T-helper 2 cell treated with Interferon-gamma antibody and Interleukin-4, amounts not matched to agents 100 ng/mL and 5 ng/mL, for 36 hours (primary cell): ENCODE measurements at regions not wholly inside any gene's neighbourhood (a gene's known extent, or its start where the extent isn't known, plus 50 kb on each side); places are given as distances from the start of the nearest gene placed in this dataset.

ENCODE experiments used
- intact Hi-C: fragments of 100-400 bp; cut with micrococcal nuclease; formaldehyde crosslinking; loops from one replicate; pipeline ENCODE4 v1.15.1; 2023

DNA sequence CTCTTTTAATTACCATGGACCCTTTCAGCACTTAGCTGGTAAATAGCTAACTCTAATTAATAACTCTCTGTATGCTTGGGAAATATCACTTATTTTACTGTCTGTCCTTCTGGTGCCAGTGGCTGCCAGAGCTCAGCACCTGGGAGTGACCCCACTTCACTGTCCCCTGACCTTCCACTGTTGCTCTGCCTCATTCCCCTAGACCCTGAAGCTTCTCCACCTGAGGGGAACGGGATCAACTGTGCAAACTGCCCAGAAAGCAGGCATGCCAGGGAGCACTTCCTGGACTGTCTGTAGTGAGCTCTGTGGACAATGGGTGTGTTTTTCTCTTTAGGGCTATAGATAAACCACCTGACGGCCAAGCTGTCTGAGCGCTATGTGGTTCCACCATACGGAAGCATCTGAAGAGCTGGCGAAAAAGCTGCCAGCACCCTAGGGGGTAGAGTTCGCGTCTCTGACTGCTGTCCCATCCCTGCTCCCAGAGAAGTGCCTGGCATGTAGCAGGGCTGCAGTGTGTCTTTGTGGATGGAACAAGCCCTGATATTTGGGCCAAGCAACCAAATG lies 106.3 kb upstream of the FOXA2 start:
- intact Hi-C loops: loop anchor here (1.0 to 5.0 kb wide), 2 partner anchors 545 to 652 kb away; no protein-coding TSS in a partner anchor

DNA sequence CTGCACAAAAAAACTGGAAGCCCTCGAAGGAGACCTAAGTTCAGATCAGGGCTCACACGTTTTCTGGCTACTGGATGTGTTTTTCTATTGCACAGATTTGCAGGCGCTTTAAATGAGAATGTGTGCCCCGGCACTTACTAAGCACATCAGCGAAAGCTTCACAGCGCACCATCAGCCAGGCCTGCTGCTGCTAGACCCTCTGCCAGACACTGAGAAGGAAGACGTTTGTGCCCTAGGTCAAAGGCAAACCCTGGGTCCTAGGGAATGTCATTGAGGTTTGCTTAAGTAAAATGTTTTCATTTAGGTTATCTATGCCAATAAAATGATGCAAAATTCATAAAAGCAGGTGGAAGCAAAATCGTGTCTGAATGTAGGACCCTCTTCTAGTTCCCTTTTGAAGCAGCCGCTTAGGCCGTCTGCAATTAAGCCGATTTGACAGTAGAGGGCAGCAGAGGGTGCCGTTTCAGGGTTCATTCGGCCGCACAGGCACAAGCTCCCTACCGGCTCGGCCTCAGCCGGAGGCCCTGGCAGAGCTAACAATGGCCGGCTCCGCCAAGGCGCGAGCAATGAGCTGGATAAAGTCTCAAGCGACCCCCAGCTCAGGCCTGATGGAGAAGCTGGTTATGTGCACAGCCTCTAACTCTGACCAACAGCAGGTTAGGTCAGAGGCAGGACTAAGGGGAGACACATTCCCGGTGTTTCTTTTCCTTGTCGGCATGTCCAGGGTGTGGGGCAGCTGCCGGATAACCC lies 107.2 kb upstream of the FOXA2 start:
- intact Hi-C loops: loop anchor here (1.0 to 5.0 kb wide), 2 partner anchors 544 to 651 kb away; no protein-coding TSS in a partner anchor

DNA sequence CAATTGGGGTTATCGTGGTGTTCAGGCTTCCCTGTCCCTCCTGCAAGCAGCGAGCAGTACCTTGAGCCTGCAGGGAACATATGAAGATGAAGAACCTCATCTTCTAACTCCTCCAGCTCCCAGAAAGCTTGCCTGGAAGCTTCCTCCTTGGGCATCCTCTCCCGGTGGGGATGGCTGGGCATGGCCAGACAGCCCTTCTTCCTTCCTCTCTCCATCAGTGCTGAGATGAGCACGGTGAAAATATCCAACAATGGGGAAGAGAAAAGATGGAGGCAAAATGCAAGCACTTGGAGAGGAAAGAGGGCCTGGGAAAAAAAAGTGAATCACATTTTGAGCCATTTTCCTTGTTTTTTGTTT lies 107.7 kb upstream of the FOXA2 start:
- intact Hi-C loops: loop anchor here (5.0 kb wide), 1 partner anchor 650 kb away; no protein-coding TSS in a partner anchor

GRCh38 chr20:22692620-22693019 lies 108.2 kb upstream of the FOXA2 start:
- intact Hi-C loops: loop anchor here (5.0 kb wide), 1 partner anchor 650 kb away; no protein-coding TSS in a partner anchor

- intact Hi-C loops: no loop called here
These were observed 112.4 kb upstream of the FOXA2 start for GRCh38 chr20:22696759-22697158.

DNA sequence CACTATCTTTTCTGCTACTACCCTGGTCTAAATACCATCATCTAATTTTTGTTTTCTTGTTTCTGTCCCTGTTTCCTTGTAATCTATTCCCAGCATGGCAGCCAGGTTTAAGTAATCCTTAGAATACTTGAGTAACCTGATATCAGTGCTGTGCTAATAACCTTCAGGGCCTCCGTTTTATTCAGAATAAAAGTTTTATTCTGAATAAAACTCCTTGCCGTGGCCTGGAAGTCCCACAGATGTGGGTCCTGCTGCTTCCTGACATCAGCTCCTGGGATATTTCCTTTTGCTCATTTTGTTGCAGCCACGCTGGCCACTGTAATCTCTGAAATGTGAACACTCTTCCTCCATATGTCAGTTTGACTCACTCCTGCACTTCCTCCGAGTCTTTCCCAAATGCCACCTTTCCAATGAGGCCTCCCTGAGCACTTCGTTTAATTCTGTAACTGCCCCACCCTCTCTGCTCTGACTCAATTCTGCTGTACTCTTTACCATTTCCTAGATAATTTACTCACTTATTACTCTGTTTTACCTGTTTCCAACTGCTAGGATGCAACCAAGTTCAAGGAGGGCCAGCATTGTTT lies 114.0 kb upstream of the FOXA2 start:
- intact Hi-C loops: no loop called here

- intact Hi-C loops: no loop called here
These were observed 115.0 kb upstream of the FOXA2 start for GRCh38 chr20:22699396-22699795.

DNA sequence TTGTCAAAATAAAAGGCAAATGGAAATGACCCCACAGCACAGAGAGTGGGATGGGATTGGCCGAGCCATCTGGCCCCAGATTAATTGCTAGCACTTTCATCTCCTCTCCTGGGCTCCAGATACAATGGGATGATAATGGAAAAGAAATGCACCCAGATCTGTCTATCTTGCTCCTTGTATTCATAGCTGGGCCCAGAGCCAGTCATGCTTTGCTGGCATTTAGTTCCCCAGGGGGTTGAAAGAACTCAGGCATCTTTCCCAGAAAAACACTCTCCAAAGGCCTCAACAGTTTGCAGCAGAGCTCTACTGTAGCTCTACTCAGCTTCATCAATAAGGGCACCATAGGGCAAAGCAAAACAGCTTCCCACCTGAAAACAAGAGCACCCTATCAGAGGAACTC lies 116.0 kb upstream of the FOXA2 start:
- intact Hi-C loops: no loop called here

DNA sequence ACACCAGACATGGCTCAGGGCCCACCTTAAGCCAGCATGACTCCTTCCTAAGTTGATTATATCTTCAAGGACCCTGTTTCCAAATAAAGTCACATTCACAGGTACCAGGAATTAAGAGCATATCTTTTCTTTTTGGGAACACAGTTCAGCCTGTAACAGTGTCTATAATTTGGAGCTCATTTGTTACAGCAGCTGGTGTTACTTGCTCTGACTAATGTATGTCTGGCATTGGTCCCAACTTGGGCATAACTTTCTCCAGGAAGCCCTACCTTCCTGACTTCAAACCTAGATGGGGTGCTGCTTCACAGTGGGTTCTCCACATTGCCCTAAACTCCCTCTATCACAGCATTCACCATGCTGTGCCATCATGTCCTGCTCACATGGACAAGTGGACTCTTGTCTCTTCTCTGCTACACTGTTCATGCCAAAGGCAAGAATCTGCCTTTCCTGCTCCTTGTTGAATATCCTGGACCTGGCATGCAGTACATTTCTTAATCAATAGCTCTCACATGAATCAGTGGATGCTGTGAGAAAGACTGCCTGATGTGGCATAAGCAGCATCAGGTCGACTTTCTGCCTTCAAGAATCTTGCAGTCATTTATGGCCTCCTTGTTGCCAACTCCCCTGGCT lies 117.4 kb upstream of the FOXA2 start:
- intact Hi-C loops: no loop called here

DNA sequence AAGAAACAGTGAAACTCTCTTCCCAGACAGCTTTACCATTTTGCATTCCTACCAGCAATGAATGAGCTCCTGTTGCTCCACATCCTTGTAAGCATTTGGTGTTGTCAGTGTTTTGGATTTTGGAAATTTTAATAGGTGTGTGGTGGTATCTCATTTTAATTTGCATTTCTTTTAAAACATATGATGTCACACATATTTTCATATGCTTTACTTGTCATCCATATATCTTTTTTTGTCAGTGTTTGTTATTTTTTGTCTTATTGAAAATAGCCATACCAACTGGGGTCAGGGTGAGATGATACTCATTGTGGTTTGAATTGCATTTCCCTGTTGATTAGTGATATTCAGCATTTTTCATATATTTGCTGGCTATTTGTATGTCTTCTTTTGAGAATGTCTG lies 119.5 kb upstream of the FOXA2 start:
- intact Hi-C loops: no loop called here

GRCh38 chr20:22711971-22712755 lies 127.8 kb upstream of the FOXA2 start:
- intact Hi-C loops: no loop called here

GRCh38 chr20:22716821-22717351 lies 132.5 kb upstream of the FOXA2 start:
- intact Hi-C loops: no loop called here

- intact Hi-C loops: no loop called here
These were observed 133.1 kb upstream of the FOXA2 start for GRCh38 chr20:22717466-22717865.

DNA sequence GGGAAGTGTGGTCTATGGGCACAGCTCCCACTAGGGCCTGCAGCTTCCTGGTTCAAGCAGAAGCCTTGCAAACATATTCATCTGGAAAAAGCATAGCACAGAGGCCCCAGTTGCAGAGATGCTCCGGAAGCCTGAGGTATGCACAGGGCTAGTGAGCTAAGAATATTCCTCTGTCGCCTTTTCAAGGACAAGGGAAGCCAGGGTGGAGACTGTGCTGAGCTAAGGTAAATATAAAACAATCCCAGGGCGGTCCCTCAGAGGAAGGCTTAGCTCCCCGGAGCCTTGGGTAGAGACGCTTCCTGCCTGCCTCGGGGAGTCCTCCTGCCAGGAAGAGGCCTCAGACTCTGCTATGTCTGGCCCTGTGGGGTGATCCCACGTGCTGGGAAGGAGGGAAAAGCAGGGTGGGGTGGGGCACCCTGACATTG lies 134.8 kb upstream of the FOXA2 start:
- intact Hi-C loops: no loop called here

GRCh38 chr20:22720206-22720605 lies 135.8 kb upstream of the FOXA2 start:
- intact Hi-C loops: no loop called here

- intact Hi-C loops: no loop called here
These were observed 138.4 kb upstream of the FOXA2 start for GRCh38 chr20:22722811-22723210.

DNA sequence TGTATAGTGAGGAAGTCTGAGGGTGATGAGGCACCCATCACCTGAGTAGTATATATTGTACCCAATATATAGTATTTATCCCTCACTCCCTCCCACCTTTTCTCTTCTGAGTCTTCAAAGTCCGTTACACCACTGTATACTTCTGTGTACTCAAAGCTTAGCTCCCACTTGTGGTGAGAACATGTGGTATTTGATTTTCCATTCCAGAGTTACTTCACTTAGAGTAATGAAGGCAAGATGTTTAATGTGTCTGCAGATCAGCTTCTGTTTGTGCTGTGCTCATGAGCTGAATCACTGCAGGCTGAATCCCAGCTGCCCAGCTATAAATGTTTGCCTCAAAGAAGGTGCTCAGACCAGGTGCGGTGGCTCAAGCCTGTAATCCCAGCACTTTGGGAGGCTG lies 139.3 kb upstream of the FOXA2 start:
- intact Hi-C loops: no loop called here

DNA sequence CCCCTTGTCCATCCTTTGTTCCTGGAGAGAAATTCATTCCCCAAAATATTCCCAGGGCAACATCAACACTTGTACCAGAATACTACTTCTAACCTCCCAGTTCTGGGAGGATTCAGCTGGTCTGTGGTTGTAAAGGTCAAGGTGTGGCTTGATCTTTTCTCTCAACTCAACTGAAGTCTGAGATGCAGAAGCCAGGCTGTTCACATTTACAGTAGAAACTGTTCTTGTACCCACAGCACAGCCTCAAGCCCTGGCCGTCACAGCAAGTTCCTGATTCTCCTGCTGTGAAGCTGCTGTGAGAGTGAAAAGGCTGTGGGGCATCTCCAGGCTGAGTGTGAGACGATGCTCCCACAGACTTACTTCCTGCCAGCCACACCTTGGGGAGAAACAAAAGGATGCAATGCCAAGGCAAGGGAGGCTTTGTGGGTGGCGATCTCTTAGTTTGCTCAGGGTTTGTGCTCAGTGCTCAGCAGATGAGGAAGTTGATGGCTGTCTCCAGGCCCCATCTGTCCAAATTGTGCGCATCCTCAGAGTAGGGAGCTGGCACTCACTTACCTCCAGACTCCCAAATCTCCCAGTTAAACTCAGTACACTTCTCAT lies 143.9 kb upstream of the FOXA2 start:
- intact Hi-C loops: no loop called here

- intact Hi-C loops: no loop called here
These were observed 144.8 kb upstream of the FOXA2 start for GRCh38 chr20:22729180-22729579.

- intact Hi-C loops: no loop called here
These were observed 145.4 kb upstream of the FOXA2 start for GRCh38 chr20:22729616-22730236.
